ENCODE measurements at regions not wholly inside any gene's neighbourhood (a gene's known extent, or its start where the extent isn't known, plus 50 kb on each side); places are given as distances from the start of the nearest gene placed in this dataset.

DNA sequence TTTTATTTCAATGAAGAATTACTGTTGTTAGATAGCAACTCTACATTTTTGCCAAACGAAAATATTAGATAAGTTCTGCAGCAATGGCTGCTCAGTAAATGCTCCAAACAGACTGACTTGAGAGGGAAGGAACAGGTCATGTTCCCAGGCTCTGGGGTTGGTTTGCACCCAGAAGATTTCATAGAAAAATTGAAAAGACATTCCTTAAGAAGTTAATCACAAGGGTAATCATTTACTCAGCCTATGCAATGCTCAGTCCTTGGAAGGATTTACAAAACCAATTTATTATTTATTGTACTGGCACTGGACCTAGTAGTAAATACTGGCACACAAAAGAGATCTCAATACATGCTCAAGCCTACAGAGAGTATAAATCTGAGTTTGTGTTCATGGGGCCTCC lies 179.1 kb upstream of the MTNR1B start:
- no peak overlapping the region for H3K27ac Mint-ChIP-seq (ENCODE audit: low read depth)
- no peaks in the 10 kb centered on the region for H3K4me1 Mint-ChIP-seq
- no peaks in the 10 kb centered on the region for H3K9me3 Mint-ChIP-seq
- DNase-seq (ENCODE audit: low spot score in 2 of 2) (no peak), ATAC-seq (replicated peaks; ENCODE audit: extremely low read depth, poor library complexity, severe bottlenecking) (no peak)
- H3K36me3 Mint-ChIP-seq (ENCODE audit: insufficient read depth) = no peaks in the 10 kb centered on the region
- no peak overlapping the region for H3K4me3 Mint-ChIP-seq
- no peaks in the 10 kb centered on the region for H3K27me3 Mint-ChIP-seq

DNA sequence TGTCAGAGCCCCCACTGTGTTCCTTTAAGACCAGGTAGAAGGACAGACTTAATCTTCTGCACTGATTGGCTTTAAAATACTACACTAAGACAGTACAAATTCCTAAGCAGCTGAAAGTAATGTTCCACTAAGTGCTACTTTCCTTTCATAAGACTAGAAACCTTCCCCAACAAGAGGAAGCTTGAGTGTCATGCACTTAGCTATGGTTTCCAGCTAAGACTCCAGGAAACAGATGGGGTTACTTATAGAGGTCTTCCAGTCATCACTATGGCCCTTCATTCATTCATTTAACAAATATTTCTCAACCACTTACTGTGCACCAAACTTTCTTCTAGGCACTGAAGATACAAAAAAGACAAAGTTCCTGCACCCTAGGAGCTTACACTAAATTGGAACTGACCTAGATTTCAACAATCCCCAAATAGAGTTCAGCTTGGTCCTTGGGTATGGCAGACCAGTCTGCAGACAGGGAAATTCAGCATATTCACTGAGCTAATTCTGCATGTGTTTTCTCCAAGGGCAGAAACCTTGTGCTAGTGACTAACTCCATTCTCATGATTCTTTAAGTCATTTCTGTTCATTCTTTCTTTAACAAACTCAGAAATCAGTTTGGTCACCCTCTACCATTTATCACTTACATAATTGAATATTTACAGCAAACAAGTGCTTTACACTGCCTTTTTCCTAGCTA lies 178.4 kb upstream of the MTNR1B start:
- Mint-ChIP-seq H3K4me1 (no peaks in the 10 kb centered on the region), H3K27me3 (no peaks in the 10 kb centered on the region), H3K4me3 (no peak overlapping the region), H3K9me3 (no peaks in the 10 kb centered on the region), H3K27ac (ENCODE audit: low read depth) (no peak overlapping the region), H3K36me3 (ENCODE audit: insufficient read depth) (no peaks in the 10 kb centered on the region)
- no peak for ATAC-seq (replicated peaks; ENCODE audit: extremely low read depth, poor library complexity, severe bottlenecking)
- DNase-seq (ENCODE audit: low spot score in 2 of 2) = no peak

DNA sequence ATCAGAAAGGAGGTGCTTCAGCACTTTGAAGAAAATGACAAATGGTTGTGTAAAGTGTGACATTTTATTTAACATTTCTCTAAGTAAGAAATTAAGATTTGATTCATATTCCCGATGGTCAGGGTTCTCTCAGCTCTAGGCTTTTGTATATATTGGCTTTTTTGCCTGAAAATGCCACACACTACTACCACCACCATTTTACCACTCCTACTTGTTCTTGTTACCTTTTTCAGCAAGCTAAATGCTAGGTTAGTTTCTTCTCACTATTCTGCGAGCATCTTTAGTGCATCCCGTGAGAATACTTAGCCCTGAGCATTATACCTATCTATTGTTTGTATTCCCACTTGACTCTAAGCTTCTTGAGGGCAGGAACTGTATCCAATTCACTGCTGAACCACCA lies 177.6 kb upstream of the MTNR1B start:
- Mint-ChIP-seq H3K36me3 (ENCODE audit: insufficient read depth) (no peaks in the 10 kb centered on the region), H3K4me1 (no peaks in the 10 kb centered on the region), H3K27me3 (no peaks in the 10 kb centered on the region), H3K27ac (ENCODE audit: low read depth) (no peak overlapping the region), H3K9me3 (no peaks in the 10 kb centered on the region), H3K4me3 (no peak overlapping the region)
- ATAC-seq (replicated peaks; ENCODE audit: extremely low read depth, poor library complexity, severe bottlenecking) = no peak
- no peak for DNase-seq (ENCODE audit: low spot score in 2 of 2)

GRCh38 chr11:92793189-92793588 lies 176.3 kb upstream of the MTNR1B start:
- H3K27ac Mint-ChIP-seq (ENCODE audit: low read depth) = no peak overlapping the region
- no peaks in the 10 kb centered on the region for H3K4me1 Mint-ChIP-seq
- H3K9me3 Mint-ChIP-seq = peaks cover 6% of the 10 kb centered on the region
- DNase-seq (ENCODE audit: low spot score in 2 of 2) (no peak), ATAC-seq (replicated peaks; ENCODE audit: extremely low read depth, poor library complexity, severe bottlenecking) (no peak)
- H3K36me3 Mint-ChIP-seq (ENCODE audit: insufficient read depth) = no peaks in the 10 kb centered on the region
- H3K27me3 Mint-ChIP-seq = no peaks in the 10 kb centered on the region
- no peak overlapping the region for H3K4me3 Mint-ChIP-seq

DNA sequence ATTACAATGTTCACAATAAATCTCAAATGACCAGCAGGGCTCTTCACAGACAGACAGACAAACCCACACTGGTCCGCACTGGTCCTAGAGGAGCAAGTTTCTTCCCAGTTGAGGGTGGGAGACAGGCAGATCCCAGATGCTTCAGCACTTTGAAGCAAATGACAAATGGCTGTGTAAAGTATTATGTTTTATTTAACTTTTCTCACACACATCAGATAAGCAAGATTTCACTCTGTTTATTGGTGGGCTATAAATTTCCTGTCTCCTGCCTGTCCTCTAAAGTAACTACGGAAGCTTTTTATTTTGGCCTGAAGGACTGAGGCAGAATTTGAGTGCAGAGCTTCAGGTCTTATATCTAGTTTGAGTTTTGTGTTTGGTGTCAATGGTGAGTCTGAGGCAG lies 174.7 kb upstream of the MTNR1B start:
- ATAC-seq (replicated peaks; ENCODE audit: extremely low read depth, poor library complexity, severe bottlenecking) = no peak
- DNase-seq (ENCODE audit: low spot score in 2 of 2) = no peak
- no peaks in the 10 kb centered on the region for H3K4me1 Mint-ChIP-seq
- no peak overlapping the region for H3K4me3 Mint-ChIP-seq
- no peaks in the 10 kb centered on the region for H3K27me3 Mint-ChIP-seq
- H3K9me3 Mint-ChIP-seq = peaks cover 6% of the 10 kb centered on the region
- H3K27ac Mint-ChIP-seq (ENCODE audit: low read depth) = no peak overlapping the region
- no peaks in the 10 kb centered on the region for H3K36me3 Mint-ChIP-seq (ENCODE audit: insufficient read depth)

DNA sequence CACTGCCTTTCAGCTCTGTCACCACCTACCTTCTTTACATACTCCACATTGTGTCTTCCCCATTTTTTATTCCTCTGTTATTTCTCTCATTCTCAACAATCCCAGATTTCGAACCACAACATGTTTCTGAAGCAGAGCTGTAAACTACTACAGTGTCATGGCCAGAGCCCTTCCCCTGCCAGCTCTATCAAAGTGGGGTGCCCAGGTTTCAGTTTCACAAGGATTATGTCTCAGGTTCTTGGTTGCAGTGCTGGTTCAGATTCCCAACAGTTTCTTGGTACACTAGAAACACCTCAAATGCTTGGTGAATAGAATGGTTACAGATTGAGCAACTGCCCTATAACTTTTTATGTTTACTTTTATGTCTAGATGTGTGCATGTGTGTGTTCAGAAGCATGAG lies 172.7 kb upstream of the MTNR1B start:
- H3K4me1 Mint-ChIP-seq = no peaks in the 10 kb centered on the region
- no peaks in the 10 kb centered on the region for H3K36me3 Mint-ChIP-seq (ENCODE audit: insufficient read depth)
- DNase-seq (ENCODE audit: low spot score in 2 of 2) (no peak), ATAC-seq (replicated peaks; ENCODE audit: extremely low read depth, poor library complexity, severe bottlenecking) (no peak)
- peaks cover 9% of the 10 kb centered on the region for H3K9me3 Mint-ChIP-seq
- no peak overlapping the region for H3K4me3 Mint-ChIP-seq
- H3K27me3 Mint-ChIP-seq = no peaks in the 10 kb centered on the region
- H3K27ac Mint-ChIP-seq (ENCODE audit: low read depth) = no peak overlapping the region

DNA sequence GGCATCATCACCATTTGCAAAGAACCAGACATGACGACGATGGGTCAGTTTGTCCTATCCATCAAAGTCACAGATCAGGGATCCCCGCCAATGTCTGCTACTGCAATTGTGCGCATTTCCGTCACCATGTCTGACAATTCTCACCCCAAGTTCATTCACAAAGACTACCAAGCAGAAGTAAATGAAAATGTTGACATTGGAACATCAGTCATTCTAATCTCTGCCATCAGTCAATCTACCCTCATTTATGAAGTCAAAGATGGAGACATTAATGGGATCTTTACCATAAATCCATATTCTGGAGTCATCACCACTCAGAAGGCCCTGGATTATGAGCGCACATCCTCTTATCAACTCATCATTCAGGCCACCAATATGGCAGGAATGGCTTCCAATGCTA lies 171.6 kb upstream of the MTNR1B start:
- H3K4me3 Mint-ChIP-seq = no peak overlapping the region
- peaks cover 11% of the 10 kb centered on the region for H3K9me3 Mint-ChIP-seq
- no peaks in the 10 kb centered on the region for H3K4me1 Mint-ChIP-seq
- H3K36me3 Mint-ChIP-seq (ENCODE audit: insufficient read depth) = no peaks in the 10 kb centered on the region
- DNase-seq (ENCODE audit: low spot score in 2 of 2) (no peak), ATAC-seq (replicated peaks; ENCODE audit: extremely low read depth, poor library complexity, severe bottlenecking) (no peak)
- no peaks in the 10 kb centered on the region for H3K27me3 Mint-ChIP-seq
- H3K27ac Mint-ChIP-seq (ENCODE audit: low read depth) = no peak overlapping the region

GRCh38 chr11:92801685-92802084 lies 167.8 kb upstream of the MTNR1B start:
- H3K4me1 Mint-ChIP-seq = no peaks in the 10 kb centered on the region
- no peak for ATAC-seq (replicated peaks; ENCODE audit: extremely low read depth, poor library complexity, severe bottlenecking)
- peaks cover 17% of the 10 kb centered on the region for H3K9me3 Mint-ChIP-seq
- no peaks in the 10 kb centered on the region for H3K27me3 Mint-ChIP-seq
- H3K4me3 Mint-ChIP-seq = no peak overlapping the region
- no peaks in the 10 kb centered on the region for H3K36me3 Mint-ChIP-seq (ENCODE audit: insufficient read depth)
- DNase-seq (ENCODE audit: low spot score in 2 of 2) = no peak
- no peak overlapping the region for H3K27ac Mint-ChIP-seq (ENCODE audit: low read depth)

- Mint-ChIP-seq H3K27me3 (no peaks in the 10 kb centered on the region), H3K4me3 (no peak overlapping the region), H3K9me3 (peaks cover 16% of the 10 kb centered on the region), H3K4me1 (no peaks in the 10 kb centered on the region), H3K36me3 (ENCODE audit: insufficient read depth) (no peaks in the 10 kb centered on the region), H3K27ac (ENCODE audit: low read depth) (no peak overlapping the region)
- no peak for ATAC-seq (replicated peaks; ENCODE audit: extremely low read depth, poor library complexity, severe bottlenecking)
- no peak for DNase-seq (ENCODE audit: low spot score in 2 of 2)
These were observed 166.8 kb upstream of the MTNR1B start for GRCh38 chr11:92802644-92803043.

- Mint-ChIP-seq H3K36me3 (ENCODE audit: insufficient read depth) (no peaks in the 10 kb centered on the region), H3K27me3 (no peaks in the 10 kb centered on the region), H3K27ac (ENCODE audit: low read depth) (no peak overlapping the region), H3K4me3 (no peak overlapping the region), H3K4me1 (no peaks in the 10 kb centered on the region), H3K9me3 (peaks cover 11% of the 10 kb centered on the region)
- DNase-seq (ENCODE audit: low spot score in 2 of 2) (no peak), ATAC-seq (replicated peaks; ENCODE audit: extremely low read depth, poor library complexity, severe bottlenecking) (no peak)
These were observed 166.1 kb upstream of the MTNR1B start for GRCh38 chr11:92803391-92803790.

DNA sequence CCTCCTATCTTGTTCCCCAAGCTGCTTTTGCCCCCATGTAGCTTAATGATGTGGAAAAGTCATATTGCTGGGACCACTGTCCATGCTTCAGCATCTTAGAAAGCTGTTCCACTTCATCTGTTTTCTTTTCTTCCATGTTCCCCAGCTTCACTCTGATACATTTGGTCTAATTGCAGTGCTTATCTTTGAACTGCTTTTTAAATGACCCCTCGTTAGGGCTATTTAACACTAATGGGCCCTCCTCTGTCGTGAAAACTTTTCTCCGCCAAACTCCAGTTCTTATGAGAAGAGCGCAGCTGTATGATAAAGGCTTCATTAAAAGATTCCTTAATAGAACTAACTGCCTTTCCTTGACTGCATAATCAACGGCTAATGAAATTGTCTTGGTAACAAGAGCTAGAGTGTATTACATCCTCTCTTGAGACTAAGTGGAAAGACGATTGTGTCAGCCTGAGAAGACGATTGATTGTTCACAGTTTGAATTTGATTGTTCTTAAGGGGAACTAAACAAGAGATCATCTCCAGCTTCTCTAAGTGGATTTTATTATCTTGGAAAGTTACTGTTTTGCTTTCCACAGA lies 165.0 kb upstream of the MTNR1B start:
- no peak for DNase-seq (ENCODE audit: low spot score in 2 of 2)

DNA sequence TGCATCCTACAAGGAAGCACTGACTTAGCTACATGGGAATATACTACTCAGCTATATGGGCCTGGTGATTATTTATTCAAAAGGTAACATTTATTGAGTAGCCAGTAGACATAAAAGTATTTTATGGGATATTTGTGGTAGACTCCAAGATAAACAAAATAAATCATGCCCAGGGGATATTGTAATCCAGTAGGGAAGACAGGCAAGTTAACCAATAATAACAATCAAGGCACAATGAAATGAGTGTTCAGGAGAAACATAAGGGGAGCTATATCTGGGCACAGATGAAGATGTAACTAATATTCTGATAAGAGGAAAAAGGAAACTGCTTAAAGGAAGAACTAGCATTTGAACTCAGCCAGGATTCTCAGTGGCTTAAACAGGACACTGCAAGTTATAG lies 161.4 kb upstream of the MTNR1B start:
- peaks cover 6% of the 10 kb centered on the region for H3K9me3 Mint-ChIP-seq
- H3K4me1 Mint-ChIP-seq = no peaks in the 10 kb centered on the region
- ATAC-seq (replicated peaks; ENCODE audit: extremely low read depth, poor library complexity, severe bottlenecking) = no peak
- no peak for DNase-seq (ENCODE audit: low spot score in 2 of 2)
- H3K4me3 Mint-ChIP-seq = no peak overlapping the region
- no peaks in the 10 kb centered on the region for H3K36me3 Mint-ChIP-seq (ENCODE audit: insufficient read depth)
- H3K27me3 Mint-ChIP-seq = no peaks in the 10 kb centered on the region
- no peak overlapping the region for H3K27ac Mint-ChIP-seq (ENCODE audit: low read depth)

More for the DNA sequence above, 165.0 kb upstream of the MTNR1B start:
- Mint-ChIP-seq H3K27me3 (no peaks in the 10 kb centered on the region), H3K9me3 (peaks cover 11% of the 10 kb centered on the region), H3K36me3 (ENCODE audit: insufficient read depth) (no peaks in the 10 kb centered on the region), H3K4me1 (no peaks in the 10 kb centered on the region), H3K4me3 (no peak overlapping the region), H3K27ac (ENCODE audit: low read depth) (no peak overlapping the region)
- ATAC-seq (replicated peaks; ENCODE audit: extremely low read depth, poor library complexity, severe bottlenecking) = no peak

DNA sequence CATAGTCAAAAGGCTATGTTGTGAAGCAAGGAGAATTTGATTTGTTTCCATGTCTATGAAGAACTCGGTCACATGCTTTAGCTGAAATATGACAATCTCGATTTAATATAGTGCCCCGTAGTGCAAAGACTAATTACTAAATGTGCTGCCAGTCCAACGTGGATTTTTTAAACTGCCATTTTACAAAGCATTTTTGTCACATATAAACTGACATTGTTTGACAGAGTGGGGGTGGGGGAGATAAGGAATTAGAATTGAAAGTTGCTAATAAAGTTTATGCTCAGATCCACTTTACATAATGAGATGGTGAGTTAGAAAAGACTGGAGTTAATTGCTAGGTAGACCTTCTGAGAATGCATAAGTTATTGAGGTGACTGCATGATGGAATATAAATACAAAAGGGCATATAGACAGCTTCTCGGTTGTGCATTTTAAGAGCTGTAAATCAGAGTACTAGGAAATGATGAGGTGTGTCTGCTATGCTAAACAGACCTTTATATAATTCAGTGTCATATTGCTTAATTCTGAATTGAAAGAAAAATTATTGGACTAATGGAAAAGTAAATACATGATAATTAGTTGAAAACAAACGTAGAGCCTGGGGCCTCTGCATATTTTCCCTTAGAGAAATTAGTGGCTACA lies 158.9 kb upstream of the MTNR1B start:
- H3K4me1 Mint-ChIP-seq = no peaks in the 10 kb centered on the region
- no peak for DNase-seq (ENCODE audit: low spot score in 2 of 2)
- H3K27ac Mint-ChIP-seq (ENCODE audit: low read depth) = no peak overlapping the region
- no peak for ATAC-seq (replicated peaks; ENCODE audit: extremely low read depth, poor library complexity, severe bottlenecking)
- H3K4me3 Mint-ChIP-seq = no peak overlapping the region
- H3K36me3 Mint-ChIP-seq (ENCODE audit: insufficient read depth) = no peaks in the 10 kb centered on the region
- H3K27me3 Mint-ChIP-seq = no peaks in the 10 kb centered on the region
- H3K9me3 Mint-ChIP-seq = peaks cover 10% of the 10 kb centered on the region

All from central memory CD8-positive, alpha-beta T cell (primary cell).